ENCODE measurements at regions not wholly inside any gene's neighbourhood (a gene's known extent, or its start where the extent isn't known, plus 50 kb on each side); places are given as distances from the start of the nearest gene placed in this dataset.
"Not testable (repeated sequence)": the region's sequence is repeated elsewhere in the genome, so short reads cannot be mapped to it uniquely, and the experiment has no call there.

- DNase-seq (ENCODE audit: low spot score) = not testable (repeated sequence)
Measured at GRCh38 chr1:85520826-85521820, 56.2 kb upstream of the DDAH1 start.

GRCh38 chr1:85522458-85522857 is 57.5 kb upstream of the DDAH1 start:
- not testable (repeated sequence) for DNase-seq (ENCODE audit: low spot score)

DNA sequence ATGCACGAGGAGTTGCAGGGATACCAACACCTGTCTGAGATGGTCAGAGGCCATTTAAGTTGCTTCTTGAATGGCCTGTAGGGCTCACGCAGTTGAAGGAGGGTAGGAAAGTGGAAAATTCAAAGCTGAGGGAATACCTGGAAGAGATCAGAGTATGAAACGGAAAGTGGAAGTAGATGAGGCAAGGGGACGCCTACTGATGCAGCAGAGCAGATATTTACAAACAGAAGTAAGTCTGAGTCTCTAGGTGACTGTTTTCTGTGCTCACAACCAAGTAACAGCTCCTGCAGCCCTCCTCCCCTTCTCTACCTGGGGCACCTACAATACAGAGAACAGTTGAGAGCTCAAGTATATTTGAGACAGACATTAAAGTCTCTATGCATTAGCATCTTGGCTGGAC is 57.5 kb upstream of the CCN1 start:
- DNase-seq (ENCODE audit: low spot score) = not testable (repeated sequence)

DNA sequence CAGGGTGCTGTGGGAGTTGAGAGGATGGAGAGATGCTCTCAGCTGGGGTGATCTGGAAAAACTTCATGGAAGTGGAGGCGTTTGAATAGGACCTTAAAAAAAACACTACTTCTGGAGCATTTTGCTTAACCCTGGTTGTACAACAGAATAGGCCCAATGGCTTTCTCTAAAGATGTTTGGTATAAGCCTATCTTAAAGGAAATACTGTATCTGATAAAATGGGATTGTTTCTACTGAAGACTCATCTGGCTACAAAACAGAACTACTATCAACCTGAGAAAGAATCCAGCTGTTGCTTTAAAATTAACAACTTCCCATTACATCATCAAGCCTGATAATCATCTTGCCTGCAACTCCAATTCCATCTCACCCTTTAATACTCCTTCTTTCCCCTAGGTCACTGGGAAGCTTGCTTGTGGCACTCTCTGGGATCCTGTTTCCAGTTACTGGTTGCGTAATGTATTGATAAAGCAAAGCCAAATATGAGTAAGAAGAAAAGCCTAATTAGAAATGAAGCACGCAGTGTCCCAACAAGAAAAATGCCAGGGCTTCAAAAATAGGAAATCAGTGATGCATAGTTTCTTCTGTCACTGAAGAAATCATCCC is 56.2 kb upstream of the CCN1 start:
- not testable (repeated sequence) for DNase-seq (ENCODE audit: low spot score)

DNA sequence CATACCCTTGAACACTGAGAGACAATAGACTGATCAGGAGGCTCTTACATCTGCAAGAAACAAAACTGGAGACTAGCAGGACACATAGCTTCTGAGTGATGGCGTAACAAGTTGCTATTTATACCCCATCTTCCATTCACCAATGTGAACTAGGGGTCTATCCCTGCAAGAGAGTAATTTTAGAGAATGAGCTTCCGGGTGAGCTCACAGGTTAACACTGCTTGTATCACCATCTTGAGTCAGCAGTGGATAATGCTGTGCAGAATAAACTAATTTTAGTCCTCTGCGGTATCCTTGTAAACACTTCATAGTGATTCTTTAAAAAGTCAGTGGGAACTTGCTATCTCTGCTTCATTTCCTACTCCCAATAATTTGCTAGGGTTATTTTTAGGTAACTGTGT is 55.0 kb upstream of the CCN1 start:
- DNase-seq (ENCODE audit: low spot score) = not testable (repeated sequence)

- DNase-seq (ENCODE audit: low spot score) = not testable (repeated sequence)
Measured at GRCh38 chr1:85526216-85526615, 54.3 kb upstream of the CCN1 start.

GRCh38 chr1:85527145-85527544 is 53.4 kb upstream of the CCN1 start:
- DNase-seq (ENCODE audit: low spot score) = peak; percentile 36

Data from HT-29 (cell line).